Endothelial cell of umbilical vein (primary cell): ENCODE measurements at regions not wholly inside any gene's neighbourhood (a gene's known extent, or its start where the extent isn't known, plus 50 kb on each side); places are given as distances from the start of the nearest gene placed in this dataset.

Source experiments
- CTCF ChIP-seq, 2 donors: IDR thresholded peaks; 1 replicate in 1 of 2; 2 replicates in 1 of 2; pipeline ENCODE4 v1.5.1; 2011; ENCODE audit warnings: low read length in 2 of 2, mild to moderate bottlenecking in 2 of 2, moderate library complexity in 2 of 2, control low read depth in 1 of 2, inconsistent platforms in 1 of 2, low read depth in 1 of 2; ENCODE audit not compliant: insufficient read depth in 1 of 2; ENCODE audit errors: extremely low read depth in 1 of 2
- EZH2 ChIP-seq: IDR thresholded peaks from 2 replicates; pipeline ENCODE4 v1.6.1; 2012; ENCODE audit warnings: borderline replicate concordance, low read depth, mild to moderate bottlenecking, moderate library complexity, low read length, inconsistent platforms; ENCODE audit not compliant: severe bottlenecking
- JUN ChIP-seq: IDR thresholded peaks from 2 replicates; pipeline ENCODE4 v1.6.1; 2011; ENCODE audit warnings: borderline replicate concordance, low read depth; ENCODE audit not compliant: insufficient read length, insufficient read depth
- MAX ChIP-seq: IDR thresholded peaks from 2 replicates; pipeline ENCODE4 v1.6.1; 2011; ENCODE audit not compliant: insufficient read depth, insufficient read length
- MYC ChIP-seq: IDR thresholded peaks from one replicate; pipeline ENCODE4 v1.6.1; 2011; ENCODE audit warnings: mild to moderate bottlenecking, low read depth, low read length
- POLR2A ChIP-seq: IDR thresholded peaks from 2 replicates; pipeline ENCODE4 v1.6.1; 2012; ENCODE audit warnings: low read depth, mild to moderate bottlenecking, control low read depth, low read length
- POLR2AphosphoS5 ChIP-seq: IDR thresholded peaks from 2 replicates; pipeline ENCODE4 v1.6.1; 2012; ENCODE audit warnings: low read depth, mild to moderate bottlenecking, control low read depth, low read length, moderate library complexity; ENCODE audit not compliant: insufficient read depth

DNA sequence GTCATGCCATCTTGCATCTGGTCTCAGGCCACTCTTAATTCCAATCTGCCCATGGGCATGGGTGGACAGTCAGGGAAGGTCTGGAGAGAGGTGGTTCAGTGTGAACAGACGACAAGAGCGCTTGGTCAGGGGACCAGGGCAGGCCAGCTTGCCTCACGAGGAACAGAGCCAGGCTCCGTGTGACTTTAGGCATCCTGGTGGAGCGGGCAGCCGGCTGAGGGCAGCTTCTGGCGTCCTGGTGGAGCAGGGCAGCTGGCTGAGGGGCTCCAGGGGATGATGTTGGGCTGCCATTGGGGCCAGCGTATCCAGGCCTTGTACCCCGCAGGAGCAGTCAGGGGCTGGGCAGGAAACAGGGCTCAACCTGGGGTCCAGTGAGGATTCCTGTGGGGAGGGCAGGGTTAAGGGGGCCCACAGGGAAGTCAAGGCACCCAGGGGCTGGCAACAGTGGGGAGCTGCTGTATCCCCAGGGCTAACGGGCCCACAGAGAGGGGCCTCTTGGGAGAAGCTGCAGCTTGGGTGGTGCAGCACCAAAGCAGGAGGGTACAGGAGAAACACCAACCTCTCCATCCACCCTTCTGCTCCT, 197.9 kb upstream of the TWIST2 start:
- no peak for TF ChIP-seq CTCF (IDR thresholded peaks at IDR 0.05; ENCODE audit: extremely low read depth in 1 of 2, insufficient read depth in 1 of 2, low read depth in 1 of 2, low read length in 2 of 2)
- no peak for TF ChIP-seq POLR2AphosphoS5
- no peak for TF ChIP-seq EZH2
- no peak for TF ChIP-seq POLR2A
- no peak for TF ChIP-seq JUN
- TF ChIP-seq MYC: no peak
- TF ChIP-seq MAX: no peak
